Neural cell (in vitro differentiated cells): ENCODE measurements at regions not wholly inside any gene's neighbourhood (a gene's known extent, or its start where the extent isn't known, plus 50 kb on each side); places are given as distances from the start of the nearest gene placed in this dataset.

ENCODE experiments used
- H2AFZ ChIP-seq: fragments of 200-600, 300-800 bp; sonication (generic), shearing (Covaris generic); 2 replicates; pipeline ENCODE4 v1.6.0; 2014; ENCODE audit warnings: low read depth, mild to moderate bottlenecking, antibody characterized with exemption, low read length, moderate library complexity
- H3F3A ChIP-seq: fragments of 200-600 bp; shearing (Covaris generic); 2 replicates; pipeline ENCODE4 v1.6.1; 2016; ENCODE audit warnings: mild to moderate bottlenecking, moderate library complexity, mixed read lengths, antibody characterized with exemption, low read length; ENCODE audit not compliant: insufficient read depth, poor library complexity, severe bottlenecking
- H3K27ac ChIP-seq: fragments of 200-600, 300-800 bp; sonication (generic), shearing (Covaris generic); 2 replicates; pipeline ENCODE4 v1.5.1; 2014; ENCODE audit warnings: mild to moderate bottlenecking, low read length, moderate library complexity
- H3K27me3 ChIP-seq: fragments of 300-800, 200-600 bp; sonication (generic), shearing (Covaris generic); 2 replicates; pipeline ENCODE4 v1.6.0; 2014; ENCODE audit warnings: mild to moderate bottlenecking, low read depth, low read length, moderate library complexity; ENCODE audit not compliant: insufficient read depth
- H3K36me3 ChIP-seq: fragments of 300-800, 200-600 bp; sonication (generic), shearing (Covaris generic); 2 replicates; pipeline ENCODE4 v1.5.1; 2014; ENCODE audit warnings: mild to moderate bottlenecking, antibody characterized with exemption, low read length, moderate library complexity; ENCODE audit not compliant: insufficient read depth
- H3K4me2 ChIP-seq: fragments of 300-800, 200-600 bp; sonication (generic), shearing (Covaris generic); 2 replicates; pipeline ENCODE4 v1.6.0; 2014; ENCODE audit warnings: mild to moderate bottlenecking, low read length
- H3K4me3 ChIP-seq: fragments of 300-800, 200-600 bp; sonication (generic), shearing (Covaris generic); 2 replicates; pipeline ENCODE4 v1.5.1; 2014; ENCODE audit warnings: mild to moderate bottlenecking, low read length, moderate library complexity
- H3K79me2 ChIP-seq: fragments of 200-600 bp; shearing (Covaris generic); replicated peaks from 2 replicates; pipeline ENCODE4 v1.6.0; 2014; ENCODE audit warnings: mild to moderate bottlenecking, low read length, moderate library complexity; ENCODE audit not compliant: insufficient read depth
- H3K9ac ChIP-seq: fragments of 300-800, 200-600 bp; sonication (generic), shearing (Covaris generic); 2 replicates; pipeline ENCODE4 v1.6.1; 2016; ENCODE audit warnings: mild to moderate bottlenecking, low read length, mixed read lengths
- H3K9me2 ChIP-seq: fragments of 200-600 bp; shearing (Covaris generic); 2 replicates; pipeline ENCODE4 v1.6.1; 2016; ENCODE audit warnings: mild to moderate bottlenecking, low read length, mixed read lengths; ENCODE audit not compliant: insufficient read depth
- H3K9me3 ChIP-seq: fragments of 200-600, 300-800 bp; sonication (generic), shearing (Covaris generic); 2 replicates; pipeline ENCODE4 v1.6.1; 2016; ENCODE audit warnings: mild to moderate bottlenecking, mixed run types, low read length, moderate library complexity, mixed read lengths
- H4K20me1 ChIP-seq: fragments of 200-600 bp; shearing (Covaris generic); 2 replicates; pipeline ENCODE4 v1.6.1; 2016; ENCODE audit warnings: mild to moderate bottlenecking, mixed run types; ENCODE audit not compliant: insufficient read depth
- EP300 ChIP-seq: fragments of 450-650 bp; conservative IDR thresholded peaks from 2 replicates; pipeline ENCODE4 v1.6.1; 2014; ENCODE audit warnings: antibody characterized with exemption, mild to moderate bottlenecking, moderate library complexity; ENCODE audit not compliant: poor library complexity, severe bottlenecking
- EZH2 ChIP-seq: fragments of 200-600, 300-800 bp; shearing (Covaris generic), sonication (generic); IDR thresholded peaks from 2 replicates; pipeline ENCODE4 v1.6.1; 2014; ENCODE audit warnings: antibody characterized with exemption, low read length, borderline replicate concordance, mild to moderate bottlenecking; ENCODE audit not compliant: insufficient read depth, poor library complexity, severe bottlenecking
- MXI1 ChIP-seq: fragments of 450-650 bp; conservative IDR thresholded peaks from 2 replicates; pipeline ENCODE4 v1.6.1; 2014; ENCODE audit warnings: antibody characterized with exemption, mild to moderate bottlenecking; ENCODE audit not compliant: poor library complexity, severe bottlenecking
- POLR2AphosphoS5 ChIP-seq: IDR thresholded peaks from 2 replicates; pipeline ENCODE4 v1.6.1; 2012
- RAD21 ChIP-seq: fragments of 450-650 bp; conservative IDR thresholded peaks from 2 replicates; pipeline ENCODE4 v1.6.1; 2014; ENCODE audit warnings: antibody characterized with exemption, mild to moderate bottlenecking, moderate library complexity
- SMC3 ChIP-seq: fragments of 450-650 bp; conservative IDR thresholded peaks from 2 replicates; pipeline ENCODE4 v1.6.1; 2014; ENCODE audit warnings: antibody characterized with exemption, mild to moderate bottlenecking, moderate library complexity; ENCODE audit not compliant: poor library complexity
- TAF1 ChIP-seq: IDR thresholded peaks from 2 replicates; pipeline ENCODE4 v1.6.1; 2012; ENCODE audit warnings: low read depth
- TF ChIP-seq, protein P1 (sequence below): IDR thresholded peaks from 2 replicates; pipeline ENCODE4 v1.6.1; 2012; ENCODE audit warnings: borderline replicate concordance
- TF ChIP-seq, protein P2 (sequence below): fragments of 450-650 bp; IDR thresholded peaks from 2 replicates; pipeline ENCODE4 v1.5.1; 2014; ENCODE audit warnings: antibody characterized with exemption, mild to moderate bottlenecking, moderate library complexity; ENCODE audit not compliant: poor library complexity, severe bottlenecking

DNA sequence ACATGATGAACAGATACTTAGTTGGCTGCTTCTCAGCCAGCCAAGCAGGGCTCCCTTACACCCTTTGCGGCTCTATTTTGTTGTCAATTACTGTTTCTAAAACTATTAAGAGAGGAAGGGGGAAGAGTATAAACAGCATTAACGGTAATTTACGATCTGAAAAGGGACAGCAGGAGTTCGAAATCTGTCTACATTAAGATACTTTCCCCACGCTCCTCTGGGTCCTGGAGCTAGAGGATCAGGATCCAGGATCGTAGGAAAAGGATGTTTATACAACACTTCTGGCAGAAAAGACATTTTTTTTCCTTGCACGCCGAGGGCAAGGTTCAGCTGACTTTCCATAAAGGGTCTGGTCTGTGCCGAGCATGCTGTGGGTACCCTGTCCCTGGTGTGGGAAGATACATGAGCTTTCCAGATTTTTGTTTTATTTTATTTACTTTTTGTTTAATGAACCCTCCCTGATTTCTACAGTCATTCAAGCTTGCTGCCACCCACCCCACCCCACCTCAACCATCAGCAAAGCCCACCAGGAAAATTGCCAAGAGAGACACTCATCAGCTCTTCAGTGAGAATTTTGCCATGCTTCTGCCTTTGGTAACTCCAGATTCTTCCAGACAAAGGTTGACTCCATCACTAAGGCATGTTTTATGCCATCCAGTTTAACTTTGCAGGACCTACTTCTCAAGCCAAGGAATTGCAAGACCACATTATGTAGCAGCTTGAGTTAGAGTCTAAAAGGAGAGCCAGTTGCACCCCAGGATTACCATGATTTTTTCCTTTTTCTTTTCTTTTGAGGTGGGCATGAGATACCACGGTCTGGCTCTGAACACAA lies 188.1 kb downstream of the QDPR start:
- H3K9me2 ChIP-seq, result no peaks in the 10 kb centered on the region
- H3K27ac ChIP-seq, result peak overlapping the region; percentile 19
- TF ChIP-seq SMC3 (no peak), TAF1 (no peak), EP300 (no peak), EZH2 (no peak), POLR2AphosphoS5 (no peak), MXI1 (no peak), RAD21 (no peak)
- TF ChIP-seq, protein P1, sequence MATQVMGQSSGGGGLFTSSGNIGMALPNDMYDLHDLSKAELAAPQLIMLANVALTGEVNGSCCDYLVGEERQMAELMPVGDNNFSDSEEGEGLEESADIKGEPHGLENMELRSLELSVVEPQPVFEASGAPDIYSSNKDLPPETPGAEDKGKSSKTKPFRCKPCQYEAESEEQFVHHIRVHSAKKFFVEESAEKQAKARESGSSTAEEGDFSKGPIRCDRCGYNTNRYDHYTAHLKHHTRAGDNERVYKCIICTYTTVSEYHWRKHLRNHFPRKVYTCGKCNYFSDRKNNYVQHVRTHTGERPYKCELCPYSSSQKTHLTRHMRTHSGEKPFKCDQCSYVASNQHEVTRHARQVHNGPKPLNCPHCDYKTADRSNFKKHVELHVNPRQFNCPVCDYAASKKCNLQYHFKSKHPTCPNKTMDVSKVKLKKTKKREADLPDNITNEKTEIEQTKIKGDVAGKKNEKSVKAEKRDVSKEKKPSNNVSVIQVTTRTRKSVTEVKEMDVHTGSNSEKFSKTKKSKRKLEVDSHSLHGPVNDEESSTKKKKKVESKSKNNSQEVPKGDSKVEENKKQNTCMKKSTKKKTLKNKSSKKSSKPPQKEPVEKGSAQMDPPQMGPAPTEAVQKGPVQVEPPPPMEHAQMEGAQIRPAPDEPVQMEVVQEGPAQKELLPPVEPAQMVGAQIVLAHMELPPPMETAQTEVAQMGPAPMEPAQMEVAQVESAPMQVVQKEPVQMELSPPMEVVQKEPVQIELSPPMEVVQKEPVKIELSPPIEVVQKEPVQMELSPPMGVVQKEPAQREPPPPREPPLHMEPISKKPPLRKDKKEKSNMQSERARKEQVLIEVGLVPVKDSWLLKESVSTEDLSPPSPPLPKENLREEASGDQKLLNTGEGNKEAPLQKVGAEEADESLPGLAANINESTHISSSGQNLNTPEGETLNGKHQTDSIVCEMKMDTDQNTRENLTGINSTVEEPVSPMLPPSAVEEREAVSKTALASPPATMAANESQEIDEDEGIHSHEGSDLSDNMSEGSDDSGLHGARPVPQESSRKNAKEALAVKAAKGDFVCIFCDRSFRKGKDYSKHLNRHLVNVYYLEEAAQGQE, result no peak
- TF ChIP-seq, protein P2, sequence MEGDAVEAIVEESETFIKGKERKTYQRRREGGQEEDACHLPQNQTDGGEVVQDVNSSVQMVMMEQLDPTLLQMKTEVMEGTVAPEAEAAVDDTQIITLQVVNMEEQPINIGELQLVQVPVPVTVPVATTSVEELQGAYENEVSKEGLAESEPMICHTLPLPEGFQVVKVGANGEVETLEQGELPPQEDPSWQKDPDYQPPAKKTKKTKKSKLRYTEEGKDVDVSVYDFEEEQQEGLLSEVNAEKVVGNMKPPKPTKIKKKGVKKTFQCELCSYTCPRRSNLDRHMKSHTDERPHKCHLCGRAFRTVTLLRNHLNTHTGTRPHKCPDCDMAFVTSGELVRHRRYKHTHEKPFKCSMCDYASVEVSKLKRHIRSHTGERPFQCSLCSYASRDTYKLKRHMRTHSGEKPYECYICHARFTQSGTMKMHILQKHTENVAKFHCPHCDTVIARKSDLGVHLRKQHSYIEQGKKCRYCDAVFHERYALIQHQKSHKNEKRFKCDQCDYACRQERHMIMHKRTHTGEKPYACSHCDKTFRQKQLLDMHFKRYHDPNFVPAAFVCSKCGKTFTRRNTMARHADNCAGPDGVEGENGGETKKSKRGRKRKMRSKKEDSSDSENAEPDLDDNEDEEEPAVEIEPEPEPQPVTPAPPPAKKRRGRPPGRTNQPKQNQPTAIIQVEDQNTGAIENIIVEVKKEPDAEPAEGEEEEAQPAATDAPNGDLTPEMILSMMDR, result no peak
- no peaks in the 10 kb centered on the region for H3K79me2 ChIP-seq
- H3K4me3 ChIP-seq, result no peak overlapping the region
- no peaks in the 10 kb centered on the region for H3K27me3 ChIP-seq
- H2AFZ ChIP-seq, result no peak overlapping the region
- no peaks in the 10 kb centered on the region for H3K9me3 ChIP-seq
- H4K20me1 ChIP-seq, result no peaks in the 10 kb centered on the region
- no peaks in the 10 kb centered on the region for H3F3A ChIP-seq
- no peaks in the 10 kb centered on the region for H3K36me3 ChIP-seq
- no peak overlapping the region for H3K4me2 ChIP-seq
- H3K9ac ChIP-seq, result peak overlapping the region; percentile 24

DNA sequence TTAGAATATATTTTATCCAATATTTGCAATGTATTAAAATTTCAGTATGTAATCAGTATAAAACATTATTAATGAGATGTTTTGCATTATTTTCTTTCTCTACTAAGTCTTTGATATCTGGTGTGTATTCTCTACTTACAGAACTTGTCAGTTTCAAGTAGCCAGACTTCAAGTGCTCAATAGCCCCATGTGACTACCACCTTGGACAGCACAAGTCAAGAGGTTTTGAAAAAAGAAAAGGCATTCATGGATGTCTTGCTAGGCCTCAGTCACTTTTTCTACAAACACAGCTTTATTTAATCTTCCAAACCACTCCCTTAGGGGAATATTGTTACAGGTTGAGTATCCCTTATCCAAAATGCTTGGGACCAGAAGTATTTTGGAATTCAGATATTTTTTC lies 189.4 kb downstream of the QDPR start:
- Histone ChIP-seq H4K20me1 (no peaks in the 10 kb centered on the region), H3K79me2 (no peaks in the 10 kb centered on the region), H2AFZ (no peak overlapping the region), H3K36me3 (no peaks in the 10 kb centered on the region), H3K27ac (no peak overlapping the region), H3K4me2 (no peak overlapping the region), H3K27me3 (no peaks in the 10 kb centered on the region), H3K9me3 (no peaks in the 10 kb centered on the region), H3F3A (no peaks in the 10 kb centered on the region), H3K9me2 (no peaks in the 10 kb centered on the region), H3K4me3 (no peak overlapping the region), H3K9ac (no peak overlapping the region)
- TF ChIP-seq, protein P1, result no peak
- no peak for TF ChIP-seq TAF1
- no peak for TF ChIP-seq RAD21
- no peak for TF ChIP-seq EZH2
- TF ChIP-seq MXI1, result no peak
- TF ChIP-seq, protein P2, result no peak
- no peak for TF ChIP-seq EP300
- no peak for TF ChIP-seq POLR2AphosphoS5
- no peak for TF ChIP-seq SMC3
